C4-2B (cell line): ENCODE measurements at regions not wholly inside any gene's neighbourhood (a gene's known extent, or its start where the extent isn't known, plus 50 kb on each side); places are given as distances from the start of the nearest gene placed in this dataset.

ENCODE experiments used
- ZFX ChIP-seq: fragments of 450-650 bp; IDR thresholded peaks from 2 replicates; pipeline ENCODE4 v1.6.1; 2017
- TF ChIP-seq, protein P1 (sequence below): fragments of 450-650 bp; conservative IDR thresholded peaks from 2 replicates; pipeline ENCODE4 v1.5.1; 2017; ENCODE audit warnings: mild to moderate bottlenecking

DNA sequence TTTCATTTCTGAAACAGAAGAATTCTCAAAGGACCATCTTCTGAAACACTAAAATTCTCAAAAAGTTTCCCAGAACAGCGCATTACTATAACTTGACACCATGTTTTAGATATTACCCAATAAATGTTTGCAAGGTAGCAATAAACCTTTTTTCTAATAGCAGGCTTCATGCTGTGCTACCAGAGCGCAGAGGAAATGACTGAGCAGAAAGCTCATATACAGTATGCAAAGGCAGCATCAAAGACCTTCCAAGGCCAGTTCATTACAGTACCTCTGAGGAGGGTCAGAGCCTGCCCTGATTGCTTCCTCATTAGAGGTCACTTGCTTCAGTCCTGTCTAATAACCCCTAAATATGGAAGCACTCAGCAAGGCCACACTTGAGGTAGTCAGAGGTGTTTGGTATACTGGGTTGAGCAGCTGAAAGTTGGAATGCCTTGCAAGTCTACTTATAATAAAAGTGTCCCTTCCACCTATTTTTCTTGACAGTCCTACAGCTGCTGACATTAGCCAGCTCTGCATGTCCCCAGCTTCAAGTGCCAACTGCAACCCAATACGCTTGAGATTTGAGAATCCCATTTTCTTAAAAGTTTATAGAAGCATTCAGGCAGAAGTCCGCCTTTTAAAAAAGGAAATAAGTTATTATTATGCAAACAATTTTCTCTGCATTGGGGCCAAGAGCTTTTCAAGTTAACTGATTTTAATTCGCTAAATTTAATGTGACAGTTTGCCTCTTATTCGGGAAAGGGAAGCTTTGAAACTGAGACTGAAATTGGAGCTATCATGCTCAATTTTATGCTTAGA lies 207.2 kb downstream of the ZC3H11B start:
- TF ChIP-seq, protein P1, sequence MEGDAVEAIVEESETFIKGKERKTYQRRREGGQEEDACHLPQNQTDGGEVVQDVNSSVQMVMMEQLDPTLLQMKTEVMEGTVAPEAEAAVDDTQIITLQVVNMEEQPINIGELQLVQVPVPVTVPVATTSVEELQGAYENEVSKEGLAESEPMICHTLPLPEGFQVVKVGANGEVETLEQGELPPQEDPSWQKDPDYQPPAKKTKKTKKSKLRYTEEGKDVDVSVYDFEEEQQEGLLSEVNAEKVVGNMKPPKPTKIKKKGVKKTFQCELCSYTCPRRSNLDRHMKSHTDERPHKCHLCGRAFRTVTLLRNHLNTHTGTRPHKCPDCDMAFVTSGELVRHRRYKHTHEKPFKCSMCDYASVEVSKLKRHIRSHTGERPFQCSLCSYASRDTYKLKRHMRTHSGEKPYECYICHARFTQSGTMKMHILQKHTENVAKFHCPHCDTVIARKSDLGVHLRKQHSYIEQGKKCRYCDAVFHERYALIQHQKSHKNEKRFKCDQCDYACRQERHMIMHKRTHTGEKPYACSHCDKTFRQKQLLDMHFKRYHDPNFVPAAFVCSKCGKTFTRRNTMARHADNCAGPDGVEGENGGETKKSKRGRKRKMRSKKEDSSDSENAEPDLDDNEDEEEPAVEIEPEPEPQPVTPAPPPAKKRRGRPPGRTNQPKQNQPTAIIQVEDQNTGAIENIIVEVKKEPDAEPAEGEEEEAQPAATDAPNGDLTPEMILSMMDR = no peak
- TF ChIP-seq ZFX = no peak
